GM12878 (cell line): ENCODE measurements at regions not wholly inside any gene's neighbourhood (a gene's known extent, or its start where the extent isn't known, plus 50 kb on each side); places are given as distances from the start of the nearest gene placed in this dataset.

Source experiments
- ATF2 ChIP-seq: IDR thresholded peaks from 2 replicates; pipeline ENCODE4 v1.6.1; 2012; ENCODE audit warnings: low read length, inconsistent platforms
- CEBPZ ChIP-seq: fragments of 150-350 bp; IDR thresholded peaks from 2 replicates; pipeline ENCODE4 v1.6.1; 2016; ENCODE audit warnings: low read depth, low read length
- CREM ChIP-seq: IDR thresholded peaks from 2 replicates; pipeline ENCODE4 v1.6.1; 2014; ENCODE audit warnings: antibody characterized with exemption, low read depth
- FOXK2 ChIP-seq: fragments of 450-650 bp; IDR thresholded peaks from 2 replicates; pipeline ENCODE4 v1.6.1; 2017; ENCODE audit warnings: mild to moderate bottlenecking, moderate library complexity
- HDAC6 ChIP-seq: fragments of 200-600 bp; sonication (generic); IDR thresholded peaks from one replicate; pipeline ENCODE4 v1.8.0; 2017; ENCODE audit warnings: antibody characterized with exemption; ENCODE audit not compliant: unreplicated experiment
- JUNB ChIP-seq: IDR thresholded peaks from 2 replicates; pipeline ENCODE4 v1.6.1; 2016; ENCODE audit warnings: antibody characterized with exemption, mild to moderate bottlenecking
- KAT2A ChIP-seq: conservative IDR thresholded peaks from 2 replicates; pipeline ENCODE4 v1.6.1; 2011; ENCODE audit warnings: low read depth, low read length; ENCODE audit not compliant: control insufficient read depth
- NR2F1 ChIP-seq: fragments of 450-650 bp; conservative IDR thresholded peaks from 2 replicates; pipeline ENCODE4 v1.6.1; 2017; ENCODE audit warnings: mild to moderate bottlenecking
- PRDM15 ChIP-seq: fragments of 450-650 bp; formaldehyde crosslinking; IDR thresholded peaks from 2 replicates; pipeline ENCODE4 v1.4.0; 2020; ENCODE audit warnings: mild to moderate bottlenecking, moderate library complexity
- SP1 ChIP-seq: IDR thresholded peaks from one replicate; pipeline ENCODE4 v1.6.1; 2011; ENCODE audit warnings: low read depth, low read length
- SUPT20H ChIP-seq: IDR thresholded peaks from 2 replicates; pipeline ENCODE4 v1.6.1; 2011; ENCODE audit warnings: low read depth, mild to moderate bottlenecking, low read length, moderate library complexity, borderline replicate concordance; ENCODE audit not compliant: control insufficient read depth
- SUZ12 ChIP-seq: fragments of 200-600 bp; sonication (generic); IDR thresholded peaks from one replicate; pipeline ENCODE4 v1.6.1; 2018; ENCODE audit warnings: antibody characterized with exemption, mild to moderate bottlenecking; ENCODE audit not compliant: unreplicated experiment
- TAF1 ChIP-seq: IDR thresholded peaks from 2 replicates; pipeline ENCODE4 v1.6.1; 2011; ENCODE audit warnings: mild to moderate bottlenecking, low read depth, low read length, borderline replicate concordance
- TARDBP ChIP-seq: IDR thresholded peaks from 2 replicates; pipeline ENCODE4 v1.6.1; 2016; ENCODE audit warnings: borderline replicate concordance
- ZBED1 ChIP-seq: IDR thresholded peaks from 2 replicates; pipeline ENCODE4 v1.6.1; 2016; ENCODE audit warnings: borderline replicate concordance
- ZBTB11 ChIP-seq: fragments of 450-650 bp; formaldehyde crosslinking; IDR thresholded peaks from 2 replicates; pipeline ENCODE4 v1.5.0; 2022; ENCODE audit warnings: mild to moderate bottlenecking, missing genetic modification characterization

- TF ChIP-seq SP1 = no peak
- TF ChIP-seq TAF1 = no peak; the same call in 1 of the 2 replicates
- no peak for TF ChIP-seq TARDBP
- no peak for TF ChIP-seq HDAC6
- TF ChIP-seq ZBTB11 (CRISPR knock-in tag) = no peak
- TF ChIP-seq ATF2 = no peak
- TF ChIP-seq NR2F1 = peak; percentile 82; the same call in 1 of the 2 replicates
- no peak for TF ChIP-seq SUPT20H
- TF ChIP-seq JUNB = no peak
- TF ChIP-seq CREM = peak; percentile 27; the same call in 1 of the 2 replicates
- TF ChIP-seq FOXK2 = no peak
- TF ChIP-seq ZBED1 = no peak
- TF ChIP-seq CEBPZ = no peak
- no peak for TF ChIP-seq SUZ12
- TF ChIP-seq PRDM15 (CRISPR knock-in tag) = no peak
- no peak for TF ChIP-seq KAT2A
These were observed 426.8 kb upstream of the CADM1 start (continued) for GRCh38 chr11:115930886-115931547.
